ENCODE measurements at regions not wholly inside any gene's neighbourhood (a gene's known extent, or its start where the extent isn't known, plus 50 kb on each side); places are given as distances from the start of the nearest gene placed in this dataset.

- Histone ChIP-seq H3K9me3 (ENCODE audit: control insufficient read depth, insufficient read depth, low read length) (peaks cover 9% of the 10 kb centered on the region), H3K27me3 (ENCODE audit: control insufficient read depth, insufficient read depth, low read length) (no peaks in the 10 kb centered on the region), H3K4me1 (ENCODE audit: control insufficient read depth, insufficient read depth, low read length) (no peaks in the 10 kb centered on the region), H3K4me3 (ENCODE audit: low read length) (no peak overlapping the region), H3K36me3 (ENCODE audit: control insufficient read depth, insufficient read depth, low read length) (no peaks in the 10 kb centered on the region), H3K27ac (ENCODE audit: low read length) (no peak overlapping the region)
- 100% methylated on average over 1 of the region's 2 CpGs for WGBS (ENCODE audit: insufficient coverage)
- Mint-ChIP-seq H3K4me3 (no peak overlapping the region), H3K27me3 (ENCODE audit: low read depth in 2 of 2) (no peaks in the 10 kb centered on the region), H3K27ac (no peak overlapping the region), H3K9me3 (peaks cover 13% of the 10 kb centered on the region in 2 donors), H3K4me1 (no peaks in the 10 kb centered on the region), H3K36me3 (peaks cover 6% of the 10 kb centered on the region)
- TF ChIP-seq, protein P1, sequence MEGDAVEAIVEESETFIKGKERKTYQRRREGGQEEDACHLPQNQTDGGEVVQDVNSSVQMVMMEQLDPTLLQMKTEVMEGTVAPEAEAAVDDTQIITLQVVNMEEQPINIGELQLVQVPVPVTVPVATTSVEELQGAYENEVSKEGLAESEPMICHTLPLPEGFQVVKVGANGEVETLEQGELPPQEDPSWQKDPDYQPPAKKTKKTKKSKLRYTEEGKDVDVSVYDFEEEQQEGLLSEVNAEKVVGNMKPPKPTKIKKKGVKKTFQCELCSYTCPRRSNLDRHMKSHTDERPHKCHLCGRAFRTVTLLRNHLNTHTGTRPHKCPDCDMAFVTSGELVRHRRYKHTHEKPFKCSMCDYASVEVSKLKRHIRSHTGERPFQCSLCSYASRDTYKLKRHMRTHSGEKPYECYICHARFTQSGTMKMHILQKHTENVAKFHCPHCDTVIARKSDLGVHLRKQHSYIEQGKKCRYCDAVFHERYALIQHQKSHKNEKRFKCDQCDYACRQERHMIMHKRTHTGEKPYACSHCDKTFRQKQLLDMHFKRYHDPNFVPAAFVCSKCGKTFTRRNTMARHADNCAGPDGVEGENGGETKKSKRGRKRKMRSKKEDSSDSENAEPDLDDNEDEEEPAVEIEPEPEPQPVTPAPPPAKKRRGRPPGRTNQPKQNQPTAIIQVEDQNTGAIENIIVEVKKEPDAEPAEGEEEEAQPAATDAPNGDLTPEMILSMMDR (IDR thresholded peaks at IDR 0.05) = no peak
- DNase-seq = no peak
- ATAC-seq = no peak
- intact Hi-C loops (cut with micrococcal nuclease) = no loop called here
Measured at GRCh38 chr13:58908019-58908679, 1255.6 kb downstream of the DIAPH3 start.

DNA sequence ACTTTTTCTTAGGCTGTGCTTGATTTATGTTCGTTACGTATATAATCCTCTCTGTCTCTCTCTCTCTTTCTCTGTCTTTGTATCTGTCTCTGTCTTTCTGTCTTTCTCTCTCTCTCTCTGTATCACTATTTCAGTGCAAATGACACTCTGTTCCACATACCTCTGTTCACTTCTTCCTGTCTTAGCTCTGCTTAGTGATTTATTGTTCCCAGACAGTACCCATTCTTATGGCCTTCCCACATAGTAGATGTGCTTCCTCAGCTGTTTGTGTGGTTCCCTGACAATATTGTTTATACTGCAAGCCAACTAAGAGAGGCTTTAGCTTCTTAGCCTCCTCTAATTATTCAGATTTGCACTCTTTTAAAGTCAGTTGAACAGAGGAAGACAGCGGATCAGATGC is 1244.2 kb downstream of the DIAPH3 start:
- Histone ChIP-seq H3K36me3 (ENCODE audit: control insufficient read depth, insufficient read depth, low read length) (no peaks in the 10 kb centered on the region), H3K9me3 (ENCODE audit: control insufficient read depth, insufficient read depth, low read length) (no peaks in the 10 kb centered on the region), H3K4me1 (ENCODE audit: control insufficient read depth, insufficient read depth, low read length) (no peaks in the 10 kb centered on the region), H3K4me3 (ENCODE audit: low read length) (no peak overlapping the region), H3K27me3 (ENCODE audit: control insufficient read depth, insufficient read depth, low read length) (no peaks in the 10 kb centered on the region), H3K27ac (ENCODE audit: low read length) (no peak overlapping the region)
- no peaks in the 10 kb centered on the region for H3K27me3 Mint-ChIP-seq (ENCODE audit: low read depth in 2 of 2)
- ATAC-seq = no peak
- no peak for DNase-seq
- TF ChIP-seq, protein P1 (IDR thresholded peaks at IDR 0.05) = no peak
- H3K9me3 Mint-ChIP-seq = peaks cover 26 to 28% of the 10 kb centered on the region in 2 donors
- H3K4me1 Mint-ChIP-seq = no peaks in the 10 kb centered on the region
- H3K27ac Mint-ChIP-seq = no peak overlapping the region
- intact Hi-C loops (cut with micrococcal nuclease) = no loop called here
- 84% methylated on average over 2 of the region's 3 CpGs for WGBS (ENCODE audit: insufficient coverage)
- no peak overlapping the region for H3K4me3 Mint-ChIP-seq
- H3K36me3 Mint-ChIP-seq = peaks cover 8% of the 10 kb centered on the region

- WGBS (ENCODE audit: insufficient coverage) = 86% methylated on average over 3 of the region's 3 CpGs
- Histone ChIP-seq H3K27ac (ENCODE audit: low read length) (no peak overlapping the region), H3K36me3 (ENCODE audit: control insufficient read depth, insufficient read depth, low read length) (no peaks in the 10 kb centered on the region), H3K4me3 (ENCODE audit: low read length) (no peak overlapping the region), H3K4me1 (ENCODE audit: control insufficient read depth, insufficient read depth, low read length) (no peaks in the 10 kb centered on the region), H3K27me3 (ENCODE audit: control insufficient read depth, insufficient read depth, low read length) (no peaks in the 10 kb centered on the region), H3K9me3 (ENCODE audit: control insufficient read depth, insufficient read depth, low read length) (no peaks in the 10 kb centered on the region)
- no peak for DNase-seq
- Mint-ChIP-seq H3K27ac (no peak overlapping the region), H3K9me3 (peaks cover 20% of the 10 kb centered on the region in 2 donors), H3K4me3 (no peak overlapping the region), H3K27me3 (ENCODE audit: low read depth in 2 of 2) (no peaks in the 10 kb centered on the region), H3K4me1 (no peaks in the 10 kb centered on the region), H3K36me3 (peaks cover 8% of the 10 kb centered on the region)
- no peak for ATAC-seq
- intact Hi-C loops (cut with micrococcal nuclease) = no loop called here
- TF ChIP-seq, protein P1 (IDR thresholded peaks at IDR 0.05) = no peak
Measured at GRCh38 chr13:58921129-58921528, 1242.6 kb downstream of the DIAPH3 start.

- no peak for ATAC-seq
- H3K4me1 Mint-ChIP-seq = no peaks in the 10 kb centered on the region
- 34% methylated on average over 3 of the region's 3 CpGs for WGBS (ENCODE audit: insufficient coverage)
- Histone ChIP-seq H3K27ac (ENCODE audit: low read length) (no peak overlapping the region), H3K27me3 (ENCODE audit: control insufficient read depth, insufficient read depth, low read length) (no peaks in the 10 kb centered on the region), H3K4me1 (ENCODE audit: control insufficient read depth, insufficient read depth, low read length) (no peaks in the 10 kb centered on the region), H3K9me3 (ENCODE audit: control insufficient read depth, insufficient read depth, low read length) (no peaks in the 10 kb centered on the region), H3K4me3 (ENCODE audit: low read length) (no peak overlapping the region), H3K36me3 (ENCODE audit: control insufficient read depth, insufficient read depth, low read length) (no peaks in the 10 kb centered on the region)
- TF ChIP-seq, protein P1 (IDR thresholded peaks at IDR 0.05) = no peak
- H3K27me3 Mint-ChIP-seq (ENCODE audit: low read depth in 2 of 2) = no peaks in the 10 kb centered on the region
- H3K27ac Mint-ChIP-seq = no peak overlapping the region
- no peak for DNase-seq
- intact Hi-C loops (cut with micrococcal nuclease) = no loop called here
- peaks cover 23 to 27% of the 10 kb centered on the region in 2 donors for H3K9me3 Mint-ChIP-seq
- H3K4me3 Mint-ChIP-seq = no peak overlapping the region
- H3K36me3 Mint-ChIP-seq = peaks cover 8% of the 10 kb centered on the region
Measured at GRCh38 chr13:58926858-58927257, 1236.9 kb downstream of the DIAPH3 start.
